HG03378 (cell line): ENCODE measurements at regions not wholly inside any gene's neighbourhood (a gene's known extent, or its start where the extent isn't known, plus 50 kb on each side); places are given as distances from the start of the nearest gene placed in this dataset.
"Not testable (repeated sequence)": the region's sequence is repeated elsewhere in the genome, so short reads cannot be mapped to it uniquely, and the experiment has no call there.

ENCODE experiments used
- ATAC-seq: cut with Tn5 transposase; IDR thresholded peaks from one replicate; pipeline ENCODE4 v1.9.1; 2021; ENCODE audit warnings: mild to moderate bottlenecking, moderate library complexity; ENCODE audit not compliant: unreplicated experiment

- ATAC-seq = no peak
Observed at GRCh38 chrX:128436397-128437103, 384.3 kb upstream of the ACTRT1 start.

DNA sequence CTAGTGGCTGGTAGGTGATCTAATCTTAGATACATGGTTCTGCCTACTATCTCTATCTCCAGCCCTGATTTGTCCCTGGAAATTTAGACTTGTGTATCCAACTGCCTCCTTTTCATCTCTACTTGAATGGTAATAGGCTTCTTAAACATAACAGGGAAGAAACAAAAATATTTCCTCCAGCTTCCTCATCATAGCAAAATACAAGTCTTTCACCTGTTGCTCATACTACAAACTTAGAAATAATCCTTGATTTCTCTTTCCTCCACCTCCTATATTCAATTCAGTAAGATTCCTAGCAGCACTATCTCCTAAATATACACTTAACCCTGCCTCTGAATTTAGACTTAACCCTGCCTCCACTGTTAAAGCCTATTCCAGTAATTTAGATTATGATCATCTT lies 373.3 kb upstream of the ACTRT1 start:
- ATAC-seq = no peak

DNA sequence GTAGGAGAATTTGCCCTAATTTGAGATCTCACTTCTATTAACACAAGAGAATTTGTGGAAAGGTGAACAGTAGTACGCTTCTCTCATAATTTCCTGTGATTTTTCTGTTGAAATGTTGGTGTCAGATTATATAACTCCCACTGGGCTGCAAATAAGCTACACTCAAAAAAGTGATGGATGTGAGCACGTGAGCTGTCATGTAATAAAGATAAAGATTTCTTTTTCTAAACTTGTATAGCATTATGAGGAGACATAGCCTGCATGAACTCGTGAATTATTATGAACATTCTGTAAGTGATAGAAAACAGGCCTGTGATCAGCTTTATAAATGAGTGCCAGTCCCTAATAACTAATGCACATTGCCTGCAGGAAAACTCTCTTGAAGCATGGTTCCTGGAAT lies 356.6 kb upstream of the ACTRT1 start:
- ATAC-seq = no peak

GRCh38 chrX:128396601-128397000 lies 344.4 kb upstream of the ACTRT1 start:
- no peak for ATAC-seq

DNA sequence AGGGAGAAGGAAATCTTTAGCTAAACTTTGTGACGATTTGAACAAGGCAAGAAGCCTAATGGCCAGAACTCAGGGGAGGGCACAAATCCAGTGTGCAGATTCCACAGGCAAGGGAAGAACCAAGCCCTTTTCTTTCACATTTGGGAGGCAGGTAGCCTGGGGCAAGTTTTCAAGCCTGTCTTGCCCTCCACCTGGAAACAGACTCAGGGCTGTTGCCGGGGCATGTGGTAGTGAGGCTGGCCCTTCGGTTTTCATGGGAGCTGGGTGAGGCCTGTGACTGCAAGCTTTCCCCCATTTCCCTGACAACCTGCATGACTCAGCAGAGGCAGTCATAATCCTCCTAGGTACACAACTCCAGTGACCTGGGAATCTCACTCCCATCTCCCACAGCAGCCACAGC lies 331.6 kb upstream of the ACTRT1 start:
- not testable (repeated sequence) for ATAC-seq

DNA sequence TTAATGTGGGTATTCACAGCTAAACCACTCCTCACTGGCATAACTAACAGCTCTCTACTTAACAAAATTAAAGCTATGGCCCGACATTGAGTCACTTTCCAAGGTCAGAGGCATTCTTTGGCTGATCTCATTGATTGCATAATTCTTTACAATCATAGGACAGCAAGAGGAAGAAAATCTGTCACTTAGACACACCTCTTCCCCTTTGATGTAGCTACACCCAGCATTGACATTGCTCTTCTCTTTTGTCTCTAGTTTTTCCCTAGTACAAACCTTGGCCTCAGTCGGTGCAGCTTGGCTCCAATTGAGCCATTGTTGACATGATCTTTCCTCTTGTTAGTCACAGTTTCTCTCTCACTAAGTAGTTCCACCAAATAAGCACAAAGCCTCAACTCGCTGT lies 313.3 kb upstream of the ACTRT1 start:
- no peak for ATAC-seq

GRCh38 chrX:128335671-128336070 lies 283.5 kb upstream of the ACTRT1 start:
- no peak for ATAC-seq

DNA sequence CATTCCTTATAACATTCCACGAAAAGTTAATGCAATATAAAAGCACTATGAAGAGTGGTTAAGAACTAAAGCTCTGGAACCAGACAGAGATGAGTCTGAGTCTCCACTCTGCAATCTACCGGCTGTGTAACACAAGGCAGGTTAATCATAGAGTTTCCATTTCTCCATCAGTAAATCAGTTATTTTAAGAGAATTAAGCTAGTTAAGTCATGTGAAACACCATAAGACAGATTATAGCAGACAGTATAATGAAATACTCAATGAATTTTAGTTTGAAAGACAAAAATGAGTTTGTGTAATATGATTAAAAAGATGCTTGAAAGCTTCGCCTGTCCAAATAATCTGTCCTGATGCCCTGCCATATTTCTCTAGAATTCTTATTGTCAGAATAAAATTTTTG lies 282.6 kb upstream of the ACTRT1 start:
- no peak for ATAC-seq

DNA sequence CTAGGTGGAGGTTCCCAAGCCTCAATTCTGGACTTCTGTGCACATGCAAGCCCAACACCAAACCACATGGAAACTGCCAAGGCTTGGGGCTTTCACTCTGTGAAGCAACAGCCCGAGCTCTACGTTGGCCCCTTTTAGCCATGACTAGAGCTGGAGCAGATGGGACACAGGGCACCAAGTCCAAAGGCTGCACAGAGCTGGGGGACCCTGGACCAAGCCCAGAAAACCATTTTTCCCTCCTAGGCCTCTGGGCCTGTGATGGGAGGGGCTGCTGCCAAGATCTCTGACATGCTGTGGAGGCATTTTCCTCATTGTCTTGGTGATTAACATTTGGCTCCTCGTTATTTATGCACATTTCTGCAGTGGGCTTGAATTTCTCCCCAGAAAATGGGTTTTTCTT lies 258.7 kb upstream of the ACTRT1 start:
- no peak for ATAC-seq

GRCh38 chrX:128309311-128309710 lies 257.1 kb upstream of the ACTRT1 start:
- no peak for ATAC-seq

- ATAC-seq = no peak
Observed at GRCh38 chrX:128294198-128294597, 242.0 kb upstream of the ACTRT1 start.

DNA sequence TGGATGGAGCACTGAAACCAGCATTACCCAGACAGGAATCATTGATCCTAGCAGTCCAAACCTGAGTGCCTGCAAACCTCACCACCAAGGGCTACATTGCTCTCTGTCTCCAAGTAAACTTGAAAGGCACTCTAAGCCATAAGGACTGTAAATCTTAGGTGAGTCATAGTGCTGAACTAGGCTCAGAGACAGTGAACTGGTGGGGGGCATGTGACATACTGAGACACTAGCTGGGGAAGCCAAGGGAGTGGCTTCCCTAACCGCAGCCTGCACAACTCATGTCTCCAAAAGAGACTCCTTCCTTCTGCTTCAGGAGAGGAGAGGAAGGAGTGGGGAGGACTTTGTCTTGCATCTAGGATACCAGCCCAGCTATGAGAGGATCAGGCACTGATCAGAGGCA lies 235.5 kb upstream of the ACTRT1 start:
- no peak for ATAC-seq

- ATAC-seq = no peak
Observed at GRCh38 chrX:128250621-128251020, 198.4 kb upstream of the ACTRT1 start.

DNA sequence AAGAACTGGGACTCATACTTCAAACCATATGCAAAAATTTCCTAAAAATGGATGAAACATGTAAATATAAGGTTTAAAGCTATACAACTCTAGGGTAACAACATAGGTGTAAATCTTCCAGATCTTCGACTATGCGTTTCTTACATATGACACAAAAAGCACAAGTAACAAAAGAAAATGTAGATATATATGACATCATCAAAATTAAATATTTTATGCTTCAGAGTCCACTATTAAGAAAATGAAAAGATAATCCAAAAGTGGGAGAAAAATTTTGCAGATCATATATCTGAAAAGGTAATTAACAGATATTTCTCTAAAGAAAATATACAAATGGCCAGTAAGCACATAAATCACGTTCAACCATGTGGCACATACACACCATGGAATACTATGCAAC lies 164.2 kb upstream of the ACTRT1 start:
- no peak for ATAC-seq

DNA sequence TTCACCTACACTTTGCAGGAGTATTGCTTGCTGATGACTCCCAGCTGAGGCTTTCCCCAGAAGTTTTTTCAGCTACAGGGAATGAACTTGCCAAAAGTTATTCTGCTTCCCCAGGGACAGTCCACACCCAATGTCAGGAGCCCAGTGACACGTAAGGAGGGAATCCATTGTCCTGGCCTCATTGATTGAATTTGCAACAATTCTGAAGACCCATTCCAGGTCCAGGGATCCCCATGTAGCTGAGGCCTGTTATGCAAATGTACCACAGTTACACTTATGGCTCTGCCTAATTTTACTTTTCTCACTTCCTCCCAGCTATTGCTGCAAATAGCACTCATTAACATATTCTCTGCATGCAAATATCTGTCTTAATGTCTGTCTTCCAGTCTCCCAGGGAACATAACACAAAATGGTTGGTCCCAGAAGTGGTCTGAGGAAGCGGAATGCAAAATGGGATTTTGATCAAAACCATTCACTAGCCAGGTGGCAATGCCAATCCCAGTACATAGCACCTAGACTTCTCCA lies 113.7 kb upstream of the ACTRT1 start:
- no peak for ATAC-seq

GRCh38 chrX:128156204-128156603 lies 104.0 kb upstream of the ACTRT1 start:
- ATAC-seq = no peak

DNA sequence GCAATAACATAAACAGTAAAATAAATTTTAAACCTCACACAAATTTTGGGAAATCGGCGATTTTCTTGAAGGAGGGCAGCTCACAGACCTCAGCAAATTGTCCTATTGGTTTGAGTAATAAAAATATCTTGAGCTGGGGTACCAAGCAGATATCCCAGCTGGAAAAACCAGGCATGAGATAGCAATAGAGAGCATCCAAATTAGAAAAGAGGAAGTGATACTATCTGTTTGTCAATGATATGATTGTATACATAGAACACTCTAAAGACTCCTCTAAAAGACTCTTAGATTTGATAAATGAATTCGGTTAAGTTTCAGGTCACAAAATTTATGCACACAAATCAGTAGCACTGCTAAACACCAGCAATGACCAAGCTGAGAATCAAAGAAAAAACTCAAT lies 90.5 kb upstream of the ACTRT1 start:
- ATAC-seq = no peak

DNA sequence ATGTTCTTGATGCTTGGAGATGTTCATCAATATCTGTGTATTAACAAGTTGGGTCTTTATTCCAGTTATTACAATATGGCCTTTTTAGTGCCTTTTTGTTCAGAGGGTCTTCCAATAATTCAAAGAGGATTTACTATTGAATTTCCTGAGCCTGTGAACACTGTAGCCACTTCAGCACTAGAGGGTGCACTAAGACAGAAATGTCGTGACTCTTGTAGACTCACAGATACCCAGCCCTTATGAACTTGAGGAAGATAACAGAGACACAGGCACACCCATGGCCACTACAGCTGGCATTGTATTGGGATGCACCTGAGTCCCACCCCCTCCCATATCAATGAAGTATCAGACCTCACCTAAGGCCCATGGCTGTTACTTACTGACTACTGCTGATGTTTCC lies 54.4 kb upstream of the ACTRT1 start:
- peak; percentile 50 for ATAC-seq

DNA sequence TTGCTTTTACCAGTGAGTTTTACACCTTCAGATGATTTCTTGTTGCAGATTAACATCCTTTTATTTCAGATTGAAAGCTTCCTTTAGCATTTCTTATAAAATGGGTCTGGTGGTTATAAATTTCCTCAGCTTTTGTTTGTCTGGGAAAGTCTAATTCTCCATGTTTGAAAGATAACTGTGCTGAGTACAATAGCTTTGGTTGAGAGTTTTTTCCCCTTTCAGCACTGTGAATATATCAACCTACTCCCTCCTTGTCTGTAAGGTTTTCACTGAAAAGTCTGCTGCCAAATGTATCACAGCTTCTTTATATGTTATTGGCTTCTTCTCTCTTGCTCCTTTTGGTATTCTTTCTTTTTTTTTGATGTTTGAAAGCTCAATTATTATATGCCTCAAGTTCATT lies 53.5 kb upstream of the ACTRT1 start:
- no peak for ATAC-seq
